Coronary artery (tissue), 2 donors: ENCODE measurements at regions not wholly inside any gene's neighbourhood (a gene's known extent, or its start where the extent isn't known, plus 50 kb on each side); places are given as distances from the start of the nearest gene placed in this dataset.

ENCODE experiments used
- DNase-seq: peaks from one replicate; pipeline ENCODE4 v3.0.0-alpha.2; 2017; ENCODE audit warnings: low spot score
- H3K27ac ChIP-seq, 2 donors: fragments of 200-600 bp; sonication (generic); one replicate each; pipeline ENCODE4 v1.5.1; 2016 to 2019
- H3K4me3 ChIP-seq: fragments of 200-600 bp; sonication (generic); 2 replicates; pipeline ENCODE4 v1.5.1; 2016; ENCODE audit warnings: mild to moderate bottlenecking, moderate library complexity
- TF ChIP-seq, protein P1 (sequence below): fragments of 200-600 bp; sonication (generic); IDR thresholded peaks from one replicate; pipeline ENCODE4 v1.5.1; 2019; ENCODE audit warnings: antibody characterized with exemption

- no peak for DNase-seq
- H3K4me3 ChIP-seq: no peak overlapping the region
- TF ChIP-seq, protein P1, sequence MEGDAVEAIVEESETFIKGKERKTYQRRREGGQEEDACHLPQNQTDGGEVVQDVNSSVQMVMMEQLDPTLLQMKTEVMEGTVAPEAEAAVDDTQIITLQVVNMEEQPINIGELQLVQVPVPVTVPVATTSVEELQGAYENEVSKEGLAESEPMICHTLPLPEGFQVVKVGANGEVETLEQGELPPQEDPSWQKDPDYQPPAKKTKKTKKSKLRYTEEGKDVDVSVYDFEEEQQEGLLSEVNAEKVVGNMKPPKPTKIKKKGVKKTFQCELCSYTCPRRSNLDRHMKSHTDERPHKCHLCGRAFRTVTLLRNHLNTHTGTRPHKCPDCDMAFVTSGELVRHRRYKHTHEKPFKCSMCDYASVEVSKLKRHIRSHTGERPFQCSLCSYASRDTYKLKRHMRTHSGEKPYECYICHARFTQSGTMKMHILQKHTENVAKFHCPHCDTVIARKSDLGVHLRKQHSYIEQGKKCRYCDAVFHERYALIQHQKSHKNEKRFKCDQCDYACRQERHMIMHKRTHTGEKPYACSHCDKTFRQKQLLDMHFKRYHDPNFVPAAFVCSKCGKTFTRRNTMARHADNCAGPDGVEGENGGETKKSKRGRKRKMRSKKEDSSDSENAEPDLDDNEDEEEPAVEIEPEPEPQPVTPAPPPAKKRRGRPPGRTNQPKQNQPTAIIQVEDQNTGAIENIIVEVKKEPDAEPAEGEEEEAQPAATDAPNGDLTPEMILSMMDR: no peak
Measured at GRCh38 chr6:169935348-169935718, 183.9 kb downstream of the ERMARD start.

DNA sequence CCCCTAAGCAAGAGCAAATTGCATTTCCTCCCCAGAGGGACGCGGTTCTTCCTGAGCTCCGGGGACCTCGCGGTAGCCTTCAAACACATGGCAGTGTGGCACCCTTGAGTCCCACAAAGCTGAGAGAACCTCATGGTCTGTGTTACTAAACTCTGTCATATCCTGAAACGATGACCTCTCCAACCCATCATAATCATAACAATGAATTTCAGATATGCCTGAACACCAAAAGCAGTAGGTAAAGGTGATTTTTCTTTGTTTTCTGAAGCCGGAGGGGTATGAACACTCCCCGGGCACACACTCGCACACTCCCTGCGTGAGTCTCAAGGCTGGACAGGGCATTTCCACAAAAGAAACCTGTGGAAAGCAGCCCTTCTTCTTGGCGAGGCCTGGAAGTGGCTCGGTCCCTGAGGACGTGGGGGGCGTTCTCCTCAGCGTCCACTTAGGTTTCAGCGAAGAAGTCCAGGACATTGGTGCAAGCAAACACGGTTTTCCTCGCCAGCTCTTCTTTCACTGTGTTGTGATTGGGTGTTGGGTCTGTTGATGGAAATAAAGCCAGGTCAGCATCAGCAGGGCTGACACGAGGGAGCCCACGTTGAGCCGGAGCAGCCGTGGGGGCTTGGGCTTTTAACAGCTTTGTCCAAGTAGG is 183.4 kb downstream of the ERMARD start:
- Histone ChIP-seq H3K4me3 (no peak overlapping the region), H3K27ac (no peak overlapping the region)
- TF ChIP-seq, protein P1: no peak
- DNase-seq: no peak

More at GRCh38 chr6:169935348-169935718, 183.9 kb downstream of the ERMARD start:
- no peak overlapping the region for H3K27ac ChIP-seq

- peak; percentile 71 for DNase-seq
- TF ChIP-seq, protein P1: no peak
- H3K4me3 ChIP-seq: peak overlapping the region; percentile 22
- H3K27ac ChIP-seq: peak overlapping the region in 1 of 2 donors; percentile 28
Measured at GRCh38 chr6:169933839-169934698, 182.6 kb downstream of the ERMARD start.

- Histone ChIP-seq H3K4me3 (no peak overlapping the region), H3K27ac (no peak overlapping the region)
- TF ChIP-seq, protein P1: no peak
- no peak for DNase-seq
Measured at GRCh38 chr6:169933251-169933821, 181.9 kb downstream of the ERMARD start.

GRCh38 chr6:169932491-169932890 is 181.1 kb downstream of the ERMARD start:
- TF ChIP-seq, protein P1: no peak
- Histone ChIP-seq H3K4me3 (no peak overlapping the region), H3K27ac (no peak overlapping the region)
- peak; percentile 49 for DNase-seq

DNA sequence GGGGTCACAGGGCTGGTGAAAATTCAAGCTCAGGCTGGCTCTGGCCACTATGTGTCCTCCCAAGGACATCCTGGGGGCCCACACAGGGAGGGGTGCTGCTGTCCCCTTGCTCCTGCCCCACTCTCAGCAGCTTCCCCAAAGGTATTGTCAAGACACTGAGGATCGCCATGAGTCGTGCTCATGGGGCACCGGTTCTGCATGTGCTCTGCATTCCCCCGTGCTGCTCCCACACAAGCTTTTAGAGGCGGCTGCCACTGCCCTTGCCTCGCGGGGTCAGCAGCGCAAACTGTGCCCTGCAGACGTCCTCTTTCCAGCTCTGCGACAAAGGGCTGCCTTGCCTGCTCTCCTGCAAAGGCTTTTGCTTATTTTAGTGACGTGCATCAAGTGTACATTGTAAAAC is 179.8 kb downstream of the ERMARD start:
- H3K27ac ChIP-seq: no peak overlapping the region
- H3K4me3 ChIP-seq: no peak overlapping the region
- TF ChIP-seq, protein P1: no peak
- DNase-seq: no peak
